ENCODE measurements at regions not wholly inside any gene's neighbourhood (a gene's known extent, or its start where the extent isn't known, plus 50 kb on each side); places are given as distances from the start of the nearest gene placed in this dataset.

DNA sequence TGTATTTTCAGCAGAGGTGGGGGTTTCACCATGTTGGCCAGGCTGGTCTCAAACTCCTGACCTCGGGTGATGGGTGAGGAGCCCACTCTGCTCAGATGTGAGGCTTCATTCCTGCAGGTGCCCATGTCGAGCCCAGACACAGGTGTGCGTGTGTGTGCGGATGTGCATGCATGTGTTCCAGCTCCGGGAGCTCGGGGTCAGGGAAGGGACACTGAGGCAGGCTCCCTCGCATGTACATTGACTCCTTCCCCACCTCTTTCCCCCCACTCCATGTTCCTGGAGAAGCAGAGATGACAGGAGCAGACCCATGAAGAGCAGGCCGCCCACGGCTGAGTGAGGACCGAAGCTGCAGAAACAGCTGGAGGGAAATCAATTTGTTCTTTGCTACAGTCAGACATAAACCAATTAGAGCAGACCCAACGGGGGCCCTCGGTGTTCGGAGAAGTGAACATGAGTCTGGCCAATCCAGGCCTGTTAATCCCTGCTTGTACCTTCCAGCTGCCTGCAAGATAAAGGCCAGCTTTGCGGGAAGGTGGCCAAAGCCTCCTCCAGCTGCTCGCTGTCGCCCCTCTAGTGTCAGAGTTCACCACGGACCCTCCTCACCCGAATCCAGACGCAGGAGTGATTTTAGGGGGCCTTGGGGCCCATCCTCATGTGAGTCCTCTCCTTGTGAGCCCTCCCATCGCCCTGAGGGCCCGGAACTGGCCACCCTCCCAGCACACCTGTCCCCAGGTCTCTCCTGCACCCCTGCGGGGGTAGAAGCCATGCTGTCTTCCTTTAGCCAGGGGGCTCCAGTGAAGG lies 321.0 kb upstream of the RTL1 start:
- no peak for DNase-seq (ENCODE audit: extremely low read depth in 1 of 2, low read depth in 1 of 2)

DNA sequence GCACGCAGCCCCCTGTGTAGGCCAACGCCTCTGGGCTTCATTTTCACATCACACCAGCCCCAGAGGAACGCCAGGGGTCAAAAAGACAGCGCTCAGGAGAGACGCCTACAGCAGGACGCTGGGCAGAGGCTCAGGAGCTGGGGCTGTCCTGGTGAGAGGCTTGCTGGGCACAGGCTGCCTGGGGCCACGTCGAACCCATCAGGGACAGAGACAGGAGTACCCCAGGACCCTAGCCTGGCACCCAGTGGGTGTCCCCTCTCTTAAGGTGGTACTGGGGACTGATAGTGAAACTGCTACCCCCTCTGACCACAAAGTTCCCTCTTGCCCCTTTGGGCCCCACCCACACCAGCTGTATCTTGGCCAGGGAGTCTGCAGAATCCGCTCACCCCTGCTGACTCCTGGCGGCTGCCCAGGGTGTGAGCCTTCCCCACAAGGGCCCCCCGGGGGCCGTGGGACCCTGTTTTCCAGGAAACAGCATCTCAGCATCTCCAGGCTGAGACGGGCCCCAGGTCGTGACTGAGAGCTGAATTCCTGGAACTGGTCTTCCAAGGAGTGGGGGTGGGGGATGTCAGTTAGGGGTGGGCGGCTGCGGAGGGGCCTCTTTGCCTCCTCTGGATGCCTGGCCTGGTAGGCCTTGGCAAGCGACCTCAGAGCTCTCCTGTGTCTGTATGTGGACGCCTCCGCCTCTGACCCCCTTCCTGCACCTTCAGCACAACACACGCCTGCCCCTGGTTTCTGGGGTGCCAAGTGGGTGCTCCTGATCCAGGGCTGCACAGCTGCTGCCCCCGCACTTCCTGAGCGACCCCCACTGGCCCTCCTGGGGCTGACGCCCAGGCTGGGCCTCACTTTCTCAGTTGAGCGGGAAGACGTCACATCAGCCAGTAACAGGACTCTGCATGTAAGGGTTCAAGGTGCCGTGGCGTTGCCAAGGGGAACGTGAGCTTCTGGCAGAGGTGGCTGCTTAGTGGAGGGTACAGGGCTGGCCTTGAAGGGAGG lies 321.9 kb upstream of the RTL1 start:
- no peak for DNase-seq (ENCODE audit: extremely low read depth in 1 of 2, low read depth in 1 of 2)

DNA sequence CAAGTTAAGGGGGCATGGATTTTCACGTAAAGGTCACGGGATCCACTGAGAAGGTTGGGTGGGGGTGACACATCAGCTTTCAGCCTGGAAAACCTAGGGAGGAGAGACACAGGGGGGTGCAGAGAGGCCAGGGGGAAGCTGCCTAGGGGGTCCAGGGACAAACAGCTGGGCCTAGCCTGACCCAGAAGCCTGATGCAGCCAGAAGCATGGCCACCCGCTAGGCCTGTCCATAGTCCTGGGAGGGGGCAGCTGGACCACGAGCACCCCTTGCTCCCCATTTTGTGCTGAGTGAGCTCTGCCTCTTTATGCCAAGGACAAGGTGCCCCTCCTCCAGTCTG lies 322.7 kb upstream of the RTL1 start:
- DNase-seq (ENCODE audit: extremely low read depth in 1 of 2, low read depth in 1 of 2): no peak

DNA sequence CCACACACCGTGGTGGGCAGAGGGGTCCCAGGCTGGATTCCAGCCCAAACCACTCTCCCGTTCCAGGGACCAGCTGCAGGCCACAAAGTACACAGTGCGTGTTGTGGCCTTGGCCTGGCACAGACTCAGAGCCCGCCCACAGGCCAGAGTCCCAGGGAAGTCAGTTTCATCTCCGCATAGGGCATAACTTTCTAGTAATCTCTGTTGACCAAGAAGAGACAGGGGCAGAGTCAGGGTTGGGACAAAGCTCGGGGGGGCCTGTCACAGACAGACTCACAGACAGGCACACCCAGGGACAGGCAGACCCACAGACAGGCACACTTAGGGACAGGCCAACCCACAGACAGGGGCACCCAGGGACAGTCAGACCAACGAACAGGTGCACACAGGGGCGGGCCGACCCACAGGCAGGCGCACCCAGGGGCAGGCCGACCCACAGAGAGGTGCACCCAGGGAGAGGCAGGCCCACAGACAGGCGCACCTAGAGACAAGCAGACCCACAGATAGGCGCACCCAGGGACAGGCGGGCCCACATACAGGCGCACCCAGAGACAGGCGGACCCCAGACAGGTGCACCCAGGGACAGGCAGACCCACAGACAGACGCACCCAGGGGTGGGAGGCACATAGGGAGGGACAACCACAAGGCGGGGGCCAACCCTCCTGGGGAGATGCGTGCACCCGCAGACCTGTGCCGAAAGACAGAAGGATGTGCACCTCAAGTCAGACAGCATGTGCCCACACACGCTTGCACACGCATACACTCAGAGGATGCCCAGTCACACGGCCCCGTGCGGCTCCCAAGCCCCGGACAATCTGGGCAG lies 323.3 kb upstream of the RTL1 start:
- DNase-seq (ENCODE audit: extremely low read depth in 1 of 2, low read depth in 1 of 2): no peak

DNA sequence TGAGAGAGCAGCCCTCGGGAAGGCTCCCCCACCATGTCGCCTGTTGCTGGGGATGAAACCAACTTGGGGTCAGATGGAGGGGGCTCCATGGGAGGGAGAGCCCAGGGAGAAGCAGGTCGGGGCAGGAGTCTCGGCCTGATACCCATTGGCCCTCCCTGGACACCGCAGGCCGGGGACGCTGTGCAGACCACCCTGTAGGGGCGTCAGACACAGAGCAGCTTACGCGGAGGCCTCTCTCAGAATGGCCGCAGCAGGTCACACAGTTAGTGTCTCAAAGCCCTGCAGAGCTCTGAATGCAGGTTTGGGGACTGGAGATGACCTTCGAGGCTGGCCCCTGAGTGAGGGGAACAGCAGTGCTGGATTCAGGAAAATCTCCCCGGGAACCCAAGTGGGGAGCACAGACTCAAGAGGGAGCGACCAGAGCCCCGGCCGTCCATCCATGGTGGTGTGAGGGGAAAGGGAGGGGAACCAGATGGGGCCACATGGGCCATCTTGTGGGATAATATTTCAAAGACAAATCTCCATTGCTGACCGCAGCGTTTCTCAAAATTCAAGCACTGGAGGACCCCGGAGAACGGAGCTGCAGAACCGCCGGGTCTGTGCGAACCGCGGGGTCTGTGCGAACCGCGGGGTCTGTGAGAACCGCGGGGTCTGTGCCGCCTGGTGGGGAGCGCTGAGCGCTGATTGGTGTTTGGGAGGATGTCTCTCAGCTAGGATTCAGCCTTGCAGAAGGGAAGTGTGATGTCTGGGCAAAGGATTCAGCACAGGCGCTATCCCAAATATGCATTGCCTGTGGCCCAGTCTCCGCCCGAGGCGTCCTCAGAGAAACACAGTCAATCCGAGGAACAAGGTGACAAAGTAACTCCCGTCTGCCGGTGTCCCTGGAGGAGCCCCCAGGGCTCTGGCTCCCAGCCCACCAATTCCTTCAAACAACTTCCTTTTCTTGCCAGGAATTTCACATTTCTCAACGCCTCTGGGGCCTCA lies 324.4 kb upstream of the RTL1 start:
- DNase-seq (ENCODE audit: extremely low read depth in 1 of 2, low read depth in 1 of 2): no peak

DNA sequence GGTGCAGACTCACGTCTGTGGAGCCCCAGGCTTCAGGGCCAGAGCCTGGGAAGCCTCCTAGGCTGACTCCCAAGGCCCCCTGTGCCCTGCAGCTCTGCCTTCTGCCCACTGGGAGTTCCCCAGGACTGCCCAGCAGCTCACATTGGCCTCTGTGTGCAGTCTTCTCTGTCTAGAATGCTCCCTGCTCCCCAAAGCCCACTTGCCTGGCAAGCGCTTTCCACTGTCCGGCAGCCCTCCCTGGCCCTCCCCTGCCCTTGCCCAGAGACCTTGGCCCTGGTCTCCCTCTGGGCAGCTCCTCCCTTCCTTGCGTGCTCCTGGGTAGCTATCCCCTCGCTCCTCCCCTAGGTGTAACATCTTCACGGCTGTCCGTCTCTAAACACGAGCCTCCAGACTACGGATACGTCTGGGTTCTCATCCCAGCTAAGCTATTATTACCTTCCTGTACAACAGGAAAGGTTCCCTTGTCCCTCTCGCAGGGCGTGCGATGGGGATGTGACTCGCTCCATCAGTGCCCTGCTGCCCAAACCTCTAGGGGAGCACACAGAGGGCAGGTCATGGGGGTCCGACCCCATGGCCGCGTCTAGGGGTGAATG lies 325.5 kb upstream of the RTL1 start:
- DNase-seq (ENCODE audit: extremely low read depth in 1 of 2, low read depth in 1 of 2): no peak

DNA sequence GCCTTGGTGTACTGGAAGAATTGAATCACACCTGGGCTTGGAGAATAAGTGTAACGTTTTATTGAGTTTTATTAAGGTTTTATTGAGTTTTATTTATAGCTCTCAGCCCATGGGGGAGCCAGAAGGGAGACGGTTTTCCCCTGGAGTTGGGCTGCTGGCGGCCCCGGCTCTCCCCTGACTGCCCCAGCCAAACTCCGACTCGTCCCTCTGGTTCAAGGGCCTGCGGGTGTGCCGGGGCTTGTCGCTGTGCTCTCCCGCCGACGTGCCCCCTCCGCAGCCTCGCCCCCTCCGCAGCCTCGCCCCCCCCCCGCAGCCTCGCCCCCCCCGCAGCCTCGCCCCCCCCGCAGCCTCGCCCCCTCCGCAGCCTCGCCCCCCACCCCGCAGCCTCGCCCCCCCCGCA lies 326.1 kb upstream of the RTL1 start:
- DNase-seq (ENCODE audit: extremely low read depth in 1 of 2, low read depth in 1 of 2): no peak

DNA sequence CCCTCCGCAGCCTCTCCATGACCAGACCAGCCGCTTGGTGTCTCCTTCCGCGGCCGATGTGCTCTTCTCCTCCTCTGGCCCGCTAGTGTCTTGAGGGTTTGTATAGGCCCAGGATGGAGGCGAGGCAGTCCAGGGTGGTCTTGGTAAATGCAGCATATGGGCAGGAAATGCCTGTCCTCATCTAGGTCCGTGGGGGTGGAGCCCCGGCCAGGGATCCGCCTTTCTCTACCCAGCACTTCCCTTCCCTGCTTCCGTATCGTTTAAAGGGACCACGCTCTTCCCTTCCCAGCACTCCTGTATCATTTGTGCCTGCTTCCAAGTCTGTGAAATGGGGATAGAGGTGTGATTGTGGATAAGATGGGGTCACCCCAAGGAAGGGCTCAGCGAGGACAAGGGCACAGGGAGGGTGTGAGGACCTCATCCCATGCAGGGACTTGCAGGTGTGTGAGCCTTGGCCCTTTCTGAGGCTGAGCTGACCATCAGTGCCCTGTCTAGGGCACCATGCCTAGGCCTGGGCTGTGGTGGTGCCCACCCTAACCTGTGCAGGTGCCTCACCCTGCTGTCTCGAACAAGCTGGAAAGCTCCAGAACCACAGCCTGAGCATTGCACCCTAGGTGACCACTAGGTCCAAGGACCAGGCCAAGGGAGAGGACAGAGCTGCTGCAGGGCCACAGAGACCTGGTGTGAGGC lies 326.8 kb upstream of the RTL1 start:
- no peak for DNase-seq (ENCODE audit: extremely low read depth in 1 of 2, low read depth in 1 of 2)

DNA sequence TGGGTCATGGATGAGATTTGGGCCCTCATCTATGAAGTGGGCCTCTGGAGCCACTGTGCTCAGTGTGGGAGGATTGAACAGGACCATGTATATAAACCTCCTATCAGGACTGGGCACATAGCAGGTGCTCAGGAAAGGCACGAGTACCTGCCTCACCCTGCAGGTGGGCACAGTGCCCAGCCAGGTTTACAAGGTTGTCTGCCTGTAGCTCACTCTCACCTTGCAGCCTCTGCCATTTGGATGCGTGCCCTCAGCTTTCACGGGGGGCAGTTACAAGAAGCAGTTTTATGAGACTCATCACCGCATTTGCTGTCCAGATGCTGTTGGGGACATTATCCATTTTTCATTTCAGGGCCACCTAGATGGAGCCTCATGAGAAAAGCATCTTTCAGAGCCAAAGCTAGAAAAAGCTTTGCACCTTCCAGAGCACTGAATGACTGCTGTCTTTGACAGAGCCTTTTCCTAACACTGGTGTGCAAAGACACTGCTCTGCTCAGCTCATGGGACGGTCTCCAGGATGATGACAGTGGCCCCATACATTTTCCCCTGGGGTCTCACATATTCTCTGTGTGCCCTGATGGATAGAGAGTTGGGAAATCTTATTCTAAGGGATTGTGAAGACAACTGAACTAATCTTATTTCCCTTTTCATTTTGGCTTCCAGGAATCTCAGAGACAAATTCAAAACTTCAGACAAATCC lies 327.5 kb upstream of the RTL1 start:
- no peak for DNase-seq (ENCODE audit: extremely low read depth in 1 of 2, low read depth in 1 of 2)

DNA sequence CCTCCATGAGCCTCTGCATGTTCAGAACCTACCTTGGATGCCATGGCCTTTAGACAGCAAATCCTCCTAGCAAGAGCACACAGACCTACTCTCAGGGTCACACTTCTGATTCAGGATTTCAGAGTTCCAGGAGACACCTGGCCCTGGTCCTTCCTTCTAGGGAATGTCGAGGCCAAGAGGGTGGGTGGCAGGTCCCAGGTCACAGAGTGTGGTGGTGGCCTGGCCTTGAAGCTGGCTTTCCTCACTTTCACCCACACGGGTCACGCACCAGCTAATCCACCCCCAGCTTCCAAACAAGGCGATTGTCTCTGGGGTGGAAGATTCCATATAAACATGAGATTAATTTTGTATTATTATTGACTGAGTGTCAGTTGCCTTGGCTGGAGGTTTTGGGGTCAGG lies 328.3 kb upstream of the RTL1 start:
- no peak for DNase-seq (ENCODE audit: extremely low read depth in 1 of 2, low read depth in 1 of 2)

DNA sequence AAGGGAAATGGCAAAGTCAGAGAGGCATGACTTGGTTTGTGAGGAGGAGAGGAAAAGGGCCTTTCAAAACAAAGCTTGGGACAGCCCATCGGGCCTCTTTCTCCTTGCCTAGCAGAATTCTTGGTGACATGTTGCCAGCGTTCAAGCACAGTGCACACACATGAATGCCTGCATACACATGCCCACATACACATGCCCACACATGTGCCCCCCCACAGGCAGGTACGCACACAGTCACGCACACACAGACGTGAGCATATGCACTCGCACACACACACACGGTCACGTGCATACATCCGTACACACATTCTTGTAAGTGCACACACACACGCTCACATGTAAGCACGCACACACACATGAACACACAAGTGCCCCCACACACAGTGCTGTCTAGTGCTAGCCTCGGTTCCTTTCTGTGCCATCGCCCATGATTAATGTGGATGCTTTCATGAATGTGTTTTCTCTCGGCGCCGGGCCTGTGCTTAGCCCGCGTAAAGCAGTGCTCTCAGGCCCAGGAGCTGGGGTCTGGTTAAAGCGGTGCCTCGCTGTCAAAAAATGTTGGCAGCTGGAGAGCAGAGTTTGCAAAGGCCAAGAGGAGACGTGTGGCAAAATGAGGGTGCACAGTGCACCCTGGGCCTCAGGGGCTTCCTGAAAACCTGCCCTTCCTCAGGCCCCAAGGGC lies 328.8 kb upstream of the DIO3 start:
- no peak for DNase-seq (ENCODE audit: extremely low read depth in 1 of 2, low read depth in 1 of 2)

DNA sequence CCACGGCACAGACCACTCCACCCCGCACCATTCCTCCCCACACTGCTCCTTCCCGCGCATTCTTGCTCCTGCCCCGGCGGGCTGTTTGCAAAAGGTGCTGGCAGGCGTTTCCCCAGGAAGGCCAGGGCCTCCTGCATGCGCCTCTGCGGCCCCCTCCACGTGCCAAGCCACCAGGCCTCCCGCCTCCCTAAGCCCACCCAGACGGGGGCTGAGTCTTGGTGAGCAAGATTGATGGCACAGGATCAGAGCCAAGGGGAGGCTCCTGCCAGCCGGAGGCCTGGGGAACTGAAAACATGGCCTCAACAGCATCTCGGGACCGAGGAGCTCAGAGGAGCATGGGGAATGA lies 328.3 kb upstream of the DIO3 start:
- DNase-seq (ENCODE audit: extremely low read depth in 1 of 2, low read depth in 1 of 2): no peak

DNA sequence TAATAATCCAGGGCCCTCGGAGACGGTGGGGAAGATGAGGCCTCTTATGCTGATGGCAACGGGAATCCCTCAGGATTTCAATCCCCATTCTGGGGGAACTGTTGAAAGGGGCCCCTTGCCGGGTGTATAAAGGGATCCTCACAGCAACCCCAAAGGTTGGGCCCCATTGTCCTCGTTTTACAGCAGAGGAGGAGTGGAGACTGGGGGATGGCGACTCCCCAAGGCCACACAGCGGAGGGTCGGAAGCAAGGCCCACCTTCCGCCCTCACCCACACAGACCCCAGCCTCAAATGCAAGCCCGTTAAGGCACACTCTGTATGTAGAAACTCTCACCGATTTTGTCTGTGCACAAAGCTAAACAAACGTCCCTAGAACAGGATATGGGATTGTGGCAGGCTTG lies 327.9 kb upstream of the DIO3 start:
- DNase-seq (ENCODE audit: extremely low read depth in 1 of 2, low read depth in 1 of 2): no peak

DNA sequence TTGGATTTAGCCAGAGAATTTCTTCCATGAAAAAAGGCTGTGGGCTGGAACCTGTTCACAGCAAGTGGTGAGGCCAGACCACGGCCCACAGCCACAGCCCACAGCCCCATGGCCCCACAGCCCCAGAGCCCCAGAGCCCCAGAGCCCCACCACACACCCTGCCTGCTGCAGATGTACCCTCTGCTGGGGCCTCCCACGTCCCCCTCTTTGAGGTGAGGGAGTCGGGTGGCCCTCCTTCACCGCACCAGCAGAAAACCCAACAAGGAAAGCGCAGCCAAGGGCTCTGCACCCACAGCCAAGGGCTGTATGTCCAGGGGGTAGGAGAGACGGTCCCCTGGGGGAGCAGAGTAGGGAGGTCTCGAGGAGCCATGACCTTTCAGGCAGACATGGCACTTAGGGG lies 327.5 kb upstream of the DIO3 start:
- DNase-seq (ENCODE audit: extremely low read depth in 1 of 2, low read depth in 1 of 2): no peak

DNA sequence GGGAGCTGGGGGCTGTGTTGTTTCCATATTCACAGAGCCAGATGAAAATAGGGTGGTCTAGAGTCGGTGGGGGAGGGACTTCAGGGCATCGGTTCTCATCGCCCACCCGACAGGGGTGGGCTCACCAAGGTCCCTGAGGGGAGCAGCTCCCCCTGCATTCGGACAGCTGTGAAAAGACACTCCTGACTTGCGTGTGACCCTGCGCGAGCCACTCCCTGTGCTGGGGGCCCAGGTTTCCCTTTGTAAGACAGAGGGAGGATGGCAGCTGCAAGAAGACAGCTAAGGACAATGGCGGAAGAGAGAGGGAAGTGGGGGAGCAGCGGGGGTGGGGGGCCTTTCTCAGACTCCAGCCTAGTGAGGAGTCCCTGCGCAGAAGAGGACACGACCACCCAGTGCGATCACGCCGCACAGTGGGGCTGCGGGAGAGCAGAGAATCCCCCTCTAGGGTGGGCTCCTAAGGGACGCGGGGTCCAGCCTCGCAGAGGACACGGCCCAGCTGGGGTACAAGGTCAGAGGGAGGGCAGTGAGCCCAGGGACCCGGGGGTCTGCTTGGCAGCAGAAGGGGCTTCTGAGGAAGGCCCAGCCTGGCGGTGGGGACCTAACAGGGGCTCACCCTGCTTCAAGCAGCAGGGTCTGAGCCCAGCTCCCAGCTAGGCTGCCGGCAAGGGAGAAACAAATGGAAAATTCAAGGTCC lies 326.9 kb upstream of the DIO3 start:
- DNase-seq (ENCODE audit: extremely low read depth in 1 of 2, low read depth in 1 of 2): no peak

DNA sequence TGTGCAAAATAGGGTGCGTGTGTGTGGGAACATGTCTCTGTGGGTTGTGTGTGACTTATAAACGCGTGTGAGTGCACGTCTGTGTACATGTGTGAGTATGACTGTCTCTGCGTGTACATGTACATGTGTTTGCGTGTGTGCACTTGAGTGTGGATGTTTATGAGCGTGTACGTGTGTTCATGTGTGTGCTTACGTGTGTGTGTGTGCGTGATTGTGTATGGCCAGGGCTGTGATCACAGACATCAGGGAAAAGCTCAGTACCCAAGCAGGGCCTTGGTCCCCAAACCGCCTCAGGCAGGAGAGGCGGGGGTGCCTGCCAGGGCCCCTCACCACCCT lies 326.3 kb upstream of the DIO3 start:
- no peak for DNase-seq (ENCODE audit: extremely low read depth in 1 of 2, low read depth in 1 of 2)

DNA sequence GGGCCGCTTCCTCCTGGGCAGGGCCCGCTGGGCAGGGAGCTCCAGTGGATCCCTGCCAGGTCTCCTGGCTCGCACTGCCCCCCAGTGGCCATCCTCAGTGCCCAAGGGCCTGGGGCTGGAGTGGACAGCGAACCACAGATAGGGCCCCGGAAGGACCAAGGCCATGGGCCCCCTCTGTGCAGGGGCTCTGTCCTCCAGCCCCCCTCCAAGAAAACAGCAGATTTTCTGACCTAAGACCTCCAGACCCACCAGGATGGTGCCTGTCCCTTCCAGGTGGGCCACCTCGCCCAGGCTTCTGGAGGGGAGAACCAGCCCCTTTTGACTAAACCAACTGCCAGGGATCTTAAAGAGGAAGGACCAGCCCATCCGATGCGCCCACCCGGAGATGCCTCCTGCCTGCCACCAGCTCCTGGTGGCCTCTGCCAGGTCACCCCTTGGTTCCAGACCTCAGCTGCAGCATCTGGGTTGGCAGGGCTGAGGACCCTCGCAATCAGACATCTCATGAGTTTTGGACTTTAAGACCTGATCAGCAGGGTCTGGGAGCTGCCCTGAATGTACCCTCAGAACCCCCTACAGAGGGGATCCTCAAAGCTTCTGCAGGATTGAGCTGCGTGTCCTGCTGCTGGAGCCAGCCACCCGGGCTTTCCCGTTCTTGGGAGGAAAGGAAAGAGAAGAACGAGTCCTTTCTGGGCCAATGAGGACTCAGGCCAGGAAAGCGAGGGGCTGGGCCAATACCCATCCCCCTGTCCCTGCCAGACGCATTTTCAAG lies 325.8 kb upstream of the DIO3 start:
- DNase-seq (ENCODE audit: extremely low read depth in 1 of 2, low read depth in 1 of 2): peak in 1 of 2 donors; percentile 13
